Fibroblast of skin of left quadriceps (primary cell): ENCODE measurements at regions not wholly inside any gene's neighbourhood (a gene's known extent, or its start where the extent isn't known, plus 50 kb on each side); places are given as distances from the start of the nearest gene placed in this dataset.
"Not testable (repeated sequence)": the region's sequence is repeated elsewhere in the genome, so short reads cannot be mapped to it uniquely, and the experiment has no call there.

Experiments
- DNase-seq, 2 experiments: peaks; one replicate each; pipeline ENCODE4 v3.0.0-alpha.2; 2013; ENCODE audit warnings: low read depth in 2 of 2

GRCh38 chr11:69572233-69572860 lies 68.6 kb upstream of the CCND1 start:
- no peak for DNase-seq

- DNase-seq, result no peak
Measured at GRCh38 chr11:69572861-69573260, 68.1 kb upstream of the CCND1 start.

GRCh38 chr11:69573761-69574607 lies 67.0 kb upstream of the CCND1 start:
- DNase-seq, result no peak

GRCh38 chr11:69574608-69575255 lies 66.2 kb upstream of the CCND1 start:
- DNase-seq, result no peak

GRCh38 chr11:69575296-69576068 lies 65.5 kb upstream of the CCND1 start:
- DNase-seq, result no peak

- no peak for DNase-seq
Measured at GRCh38 chr11:69576069-69576782, 64.7 kb upstream of the CCND1 start.

- no peak for DNase-seq
Measured at GRCh38 chr11:69578167-69578566, 62.8 kb upstream of the CCND1 start.

- no peak for DNase-seq
Measured at GRCh38 chr11:69580529-69580928, 60.4 kb upstream of the CCND1 start.

GRCh38 chr11:69582756-69583467 lies 58.0 kb upstream of the CCND1 start:
- no peak for DNase-seq

GRCh38 chr11:69584160-69584559 lies 56.8 kb upstream of the CCND1 start:
- DNase-seq, result no peak

- DNase-seq, result no peak
Measured at GRCh38 chr11:69585385-69585784, 55.6 kb upstream of the CCND1 start.

- no peak for DNase-seq
Measured at GRCh38 chr11:69587454-69588090, 53.4 kb upstream of the CCND1 start.

GRCh38 chr11:69588270-69588669 lies 52.7 kb upstream of the CCND1 start:
- no peak for DNase-seq

GRCh38 chr11:69590088-69590487 lies 50.9 kb upstream of the CCND1 start:
- not testable (repeated sequence) for DNase-seq
